Activated B cell treated with CpG ODN at 0.5 μM for 24 hours (primary cell): ENCODE measurements at regions not wholly inside any gene's neighbourhood (a gene's known extent, or its start where the extent isn't known, plus 50 kb on each side); places are given as distances from the start of the nearest gene placed in this dataset.

Experiments
- ATAC-seq: fragments of 200-7000 bp; cut with Tn5 transposase; one replicate; pipeline ENCODE4 v1.10.0; 2021; ENCODE audit warnings: low read depth, mild to moderate bottlenecking, moderate library complexity
- CTCF ChIA-PET: fragments of 350-600 bp; sonication (Branson Sonifier 250); formaldehyde crosslinking; loops from one replicate; lab custom pipeline; 2021; ENCODE audit warnings: antibody characterized with exemption; lab: Charles Lee
- POLR2A ChIA-PET: fragments of 350-600 bp; sonication (Branson Sonifier 250); formaldehyde crosslinking; loops from one replicate; lab custom pipeline; 2021; ENCODE audit warnings: antibody characterized with exemption; lab: Charles Lee
- DNase-seq: peaks from one replicate; pipeline ENCODE4 v3.0.0; 2022
- H3K27ac Mint-ChIP-seq: one replicate; pipeline ENCODE4 v1.8.0; 2020; ENCODE audit warnings: mixed read lengths
- H3K27me3 Mint-ChIP-seq: one replicate; pipeline ENCODE4 v1.8.0; 2021; ENCODE audit warnings: mixed read lengths
- H3K36me3 Mint-ChIP-seq: one replicate; pipeline ENCODE4 v1.8.0; 2021; ENCODE audit warnings: low read depth, mixed read lengths
- H3K4me1 Mint-ChIP-seq: one replicate; pipeline ENCODE4 v1.8.0; 2021; ENCODE audit warnings: mixed read lengths
- H3K4me3 Mint-ChIP-seq: one replicate; pipeline ENCODE4 v1.8.0; 2020; ENCODE audit warnings: mild to moderate bottlenecking, mixed read lengths
- H3K9me3 Mint-ChIP-seq: one replicate; pipeline ENCODE4 v1.8.0; 2020; ENCODE audit warnings: mixed read lengths
- CTCF ChIP-seq: fragments of 200-600 bp; IDR thresholded peaks from one replicate; pipeline ENCODE4 v1.8.0; 2022; ENCODE audit warnings: antibody characterized with exemption, mild to moderate bottlenecking
- intact Hi-C: fragments of 100-400 bp; cut with micrococcal nuclease; formaldehyde crosslinking; loops from one replicate; pipeline ENCODE4 v1.15.1; 2024

GRCh38 chr2:82137441-82137840, 1832.9 kb upstream of the LRRTM1 start:
- Mint-ChIP-seq H3K27me3 (no peaks in the 10 kb centered on the region), H3K36me3 (no peaks in the 10 kb centered on the region), H3K27ac (no peak overlapping the region), H3K4me1 (no peaks in the 10 kb centered on the region), H3K4me3 (no peak overlapping the region), H3K9me3 (peaks cover 10% of the 10 kb centered on the region)
- intact Hi-C loops, result no loop called here
- DNase-seq (no peak), ATAC-seq (no peak)
- no peak for TF ChIP-seq CTCF
- ChIA-PET CTCF (no interaction called here), POLR2A (no interaction called here)

- Mint-ChIP-seq H3K4me1 (no peaks in the 10 kb centered on the region), H3K9me3 (peaks cover 16% of the 10 kb centered on the region), H3K27me3 (no peaks in the 10 kb centered on the region), H3K27ac (no peak overlapping the region), H3K36me3 (no peaks in the 10 kb centered on the region), H3K4me3 (no peak overlapping the region)
- POLR2A ChIA-PET, result no interaction called here
- DNase-seq, result no peak
- CTCF ChIA-PET, result no interaction called here
- intact Hi-C loops, result no loop called here
- no peak for TF ChIP-seq CTCF
- ATAC-seq, result no peak
Observed at GRCh38 chr2:82128051-82128450, 1823.5 kb upstream of the LRRTM1 start.

GRCh38 chr2:82124629-82125028, 1820.1 kb upstream of the LRRTM1 start:
- no peaks in the 10 kb centered on the region for H3K27me3 Mint-ChIP-seq
- ATAC-seq (no peak), DNase-seq (no peak)
- CTCF ChIA-PET, result no interaction called here
- H3K4me3 Mint-ChIP-seq, result no peak overlapping the region
- intact Hi-C loops, result no loop called here
- H3K27ac Mint-ChIP-seq, result no peak overlapping the region
- POLR2A ChIA-PET, result no interaction called here
- TF ChIP-seq CTCF, result no peak
- no peaks in the 10 kb centered on the region for H3K36me3 Mint-ChIP-seq
- no peaks in the 10 kb centered on the region for H3K4me1 Mint-ChIP-seq
- peaks cover 16% of the 10 kb centered on the region for H3K9me3 Mint-ChIP-seq

- no peak for TF ChIP-seq CTCF
- ChIA-PET CTCF (no interaction called here), POLR2A (no interaction called here)
- H3K27ac Mint-ChIP-seq, result no peak overlapping the region
- ATAC-seq (no peak), DNase-seq (no peak)
- no peak overlapping the region for H3K4me3 Mint-ChIP-seq
- H3K9me3 Mint-ChIP-seq, result peaks cover 8% of the 10 kb centered on the region
- H3K4me1 Mint-ChIP-seq, result no peaks in the 10 kb centered on the region
- no peaks in the 10 kb centered on the region for H3K36me3 Mint-ChIP-seq
- no peaks in the 10 kb centered on the region for H3K27me3 Mint-ChIP-seq
- intact Hi-C loops, result no loop called here
Observed at GRCh38 chr2:82120654-82121053, 1816.1 kb upstream of the LRRTM1 start.

GRCh38 chr2:82120115-82120514, 1815.6 kb upstream of the LRRTM1 start:
- H3K4me3 Mint-ChIP-seq, result no peak overlapping the region
- no peak for DNase-seq
- no peaks in the 10 kb centered on the region for H3K36me3 Mint-ChIP-seq
- intact Hi-C loops, result no loop called here
- H3K4me1 Mint-ChIP-seq, result no peaks in the 10 kb centered on the region
- peaks cover 4% of the 10 kb centered on the region for H3K9me3 Mint-ChIP-seq
- H3K27me3 Mint-ChIP-seq, result no peaks in the 10 kb centered on the region
- H3K27ac Mint-ChIP-seq, result no peak overlapping the region
- ATAC-seq, result no peak
- ChIA-PET POLR2A (no interaction called here), CTCF (no interaction called here)
- TF ChIP-seq CTCF, result no peak
